Neural crest cell (in vitro differentiated cells): ENCODE measurements at regions not wholly inside any gene's neighbourhood (a gene's known extent, or its start where the extent isn't known, plus 50 kb on each side); places are given as distances from the start of the nearest gene placed in this dataset.
"Not testable (repeated sequence)": the region's sequence is repeated elsewhere in the genome, so short reads cannot be mapped to it uniquely, and the experiment has no call there.

ENCODE experiments used
- DNase-seq: peaks from one replicate; pipeline ENCODE4 v3.0.0; 2021; ENCODE audit warnings: low read depth, mixed read lengths, low spot score
- H3K27ac Mint-ChIP-seq: one replicate; pipeline ENCODE4 v1.8.0; 2021; ENCODE audit warnings: mild to moderate bottlenecking, mixed read lengths; ENCODE audit not compliant: unreplicated experiment
- H3K27me3 Mint-ChIP-seq: 2 replicates; pipeline ENCODE4 v1.8.0; 2021; ENCODE audit warnings: low read depth, mild to moderate bottlenecking, mixed read lengths
- H3K36me3 Mint-ChIP-seq: 2 replicates; pipeline ENCODE4 v1.8.0; 2021; ENCODE audit warnings: low read depth, mild to moderate bottlenecking, mixed read lengths
- H3K4me1 Mint-ChIP-seq: 2 replicates; pipeline ENCODE4 v1.8.0; 2021; ENCODE audit warnings: mixed read lengths
- H3K4me3 Mint-ChIP-seq: one replicate; pipeline ENCODE4 v1.8.0; 2021; ENCODE audit warnings: mild to moderate bottlenecking, mixed read lengths
- H3K9me3 Mint-ChIP-seq: 2 replicates; pipeline ENCODE4 v1.8.0; 2021; ENCODE audit warnings: mixed read lengths
- TF ChIP-seq, protein P1 (sequence below): fragments of 200-600 bp; sonication (generic); conservative IDR thresholded peaks from 2 replicates; pipeline ENCODE4 v1.5.0; 2021; ENCODE audit warnings: antibody characterized with exemption, mild to moderate bottlenecking

DNA sequence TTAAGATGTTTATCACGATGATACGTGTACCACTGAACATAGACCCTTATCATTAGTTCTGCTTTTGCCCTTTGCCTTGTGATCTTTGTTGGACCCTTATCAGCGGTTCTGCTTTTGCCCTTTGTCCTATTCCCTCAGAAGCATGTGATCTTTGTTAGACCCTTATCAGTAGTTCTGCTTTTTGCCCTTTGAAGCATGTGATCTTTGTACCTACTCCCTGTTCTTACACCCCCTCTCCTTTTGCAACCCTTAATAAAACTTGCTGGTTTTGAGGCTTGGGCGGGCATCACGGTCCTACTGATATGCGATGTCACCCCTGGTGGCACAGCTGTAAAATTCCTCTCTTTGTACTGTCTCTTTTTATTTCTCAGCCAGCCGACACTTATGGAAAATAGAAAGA is 117.0 kb downstream of the SDHAF3 start:
- DNase-seq, H3K4me1 Mint-ChIP-seq, H3K27ac Mint-ChIP-seq, H3K27me3 Mint-ChIP-seq, H3K36me3 Mint-ChIP-seq, H3K4me3 Mint-ChIP-seq: not testable (repeated sequence)
- peaks cover 25% of the 10 kb centered on the region for H3K9me3 Mint-ChIP-seq

DNA sequence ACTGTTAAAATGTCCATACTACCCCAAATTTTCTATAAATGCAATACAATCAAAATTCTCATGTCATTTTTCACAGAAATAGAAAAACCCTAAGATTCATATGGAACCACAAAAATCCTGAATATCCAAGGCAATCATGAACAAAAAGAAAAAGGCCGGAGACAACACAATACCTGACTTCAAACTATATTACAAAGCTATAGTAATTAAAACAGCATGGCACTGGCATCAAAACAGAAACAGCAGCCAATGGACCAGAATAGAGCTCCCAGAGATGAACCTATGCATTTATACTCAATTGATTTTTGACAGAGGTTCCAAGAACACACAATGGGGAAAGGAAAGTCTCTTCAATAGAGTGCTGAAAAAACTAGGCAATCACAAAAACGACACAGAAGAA is 128.8 kb downstream of the SDHAF3 start:
- Mint-ChIP-seq H3K4me3 (no peak overlapping the region), H3K9me3 (peaks cover 5% of the 10 kb centered on the region)

DNA sequence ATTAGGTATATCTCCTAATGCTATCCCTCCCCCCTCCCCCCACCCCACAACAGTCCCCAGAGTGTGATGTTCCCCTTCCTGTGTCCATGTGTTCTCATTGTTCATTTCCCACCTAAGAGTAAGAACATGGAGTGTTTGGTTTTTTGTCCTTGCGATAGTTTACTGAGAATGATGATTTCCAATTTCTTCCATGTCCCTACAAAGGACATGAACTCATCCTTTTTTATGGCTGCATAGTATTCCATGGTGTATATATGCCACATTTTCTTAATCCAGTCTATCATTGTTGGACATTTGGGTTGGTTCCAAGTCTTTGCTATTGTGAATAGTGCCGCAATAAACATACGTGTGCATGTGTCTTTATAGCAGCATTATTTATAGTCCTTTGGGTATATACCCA is 140.7 kb downstream of the SDHAF3 start:
- H3K27me3 Mint-ChIP-seq, H3K4me1 Mint-ChIP-seq, H3K36me3 Mint-ChIP-seq, H3K27ac Mint-ChIP-seq, H3K4me3 Mint-ChIP-seq, DNase-seq, H3K9me3 Mint-ChIP-seq: not testable (repeated sequence)

More for the DNA sequence above, 128.8 kb downstream of the SDHAF3 start:
- H3K36me3 Mint-ChIP-seq, result peaks cover 6% of the 10 kb centered on the region
- DNase-seq, result no peak
- no peak overlapping the region for H3K27ac Mint-ChIP-seq
- H3K27me3 Mint-ChIP-seq, result no peaks in the 10 kb centered on the region
- H3K4me1 Mint-ChIP-seq, result no peaks in the 10 kb centered on the region
- TF ChIP-seq, protein P1, sequence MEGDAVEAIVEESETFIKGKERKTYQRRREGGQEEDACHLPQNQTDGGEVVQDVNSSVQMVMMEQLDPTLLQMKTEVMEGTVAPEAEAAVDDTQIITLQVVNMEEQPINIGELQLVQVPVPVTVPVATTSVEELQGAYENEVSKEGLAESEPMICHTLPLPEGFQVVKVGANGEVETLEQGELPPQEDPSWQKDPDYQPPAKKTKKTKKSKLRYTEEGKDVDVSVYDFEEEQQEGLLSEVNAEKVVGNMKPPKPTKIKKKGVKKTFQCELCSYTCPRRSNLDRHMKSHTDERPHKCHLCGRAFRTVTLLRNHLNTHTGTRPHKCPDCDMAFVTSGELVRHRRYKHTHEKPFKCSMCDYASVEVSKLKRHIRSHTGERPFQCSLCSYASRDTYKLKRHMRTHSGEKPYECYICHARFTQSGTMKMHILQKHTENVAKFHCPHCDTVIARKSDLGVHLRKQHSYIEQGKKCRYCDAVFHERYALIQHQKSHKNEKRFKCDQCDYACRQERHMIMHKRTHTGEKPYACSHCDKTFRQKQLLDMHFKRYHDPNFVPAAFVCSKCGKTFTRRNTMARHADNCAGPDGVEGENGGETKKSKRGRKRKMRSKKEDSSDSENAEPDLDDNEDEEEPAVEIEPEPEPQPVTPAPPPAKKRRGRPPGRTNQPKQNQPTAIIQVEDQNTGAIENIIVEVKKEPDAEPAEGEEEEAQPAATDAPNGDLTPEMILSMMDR, result no peak

DNA sequence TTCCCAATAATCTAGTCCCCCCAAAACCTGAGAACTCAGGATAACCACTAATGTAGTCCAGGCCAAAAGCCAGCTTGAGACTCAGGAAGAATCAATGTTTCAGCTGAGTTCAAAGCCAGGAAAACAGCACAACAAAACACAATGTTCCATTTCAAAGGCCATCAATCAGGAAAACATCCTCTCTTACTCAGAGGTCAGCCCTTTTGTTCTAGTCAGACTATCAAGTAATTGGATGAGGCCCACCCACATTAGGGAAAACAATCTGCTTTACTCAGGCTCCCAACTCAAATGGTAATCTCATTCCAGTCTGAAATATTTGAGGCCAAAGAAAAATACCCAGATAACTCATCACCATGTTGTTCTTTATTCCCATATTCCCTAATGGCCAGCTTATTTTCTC is 152.2 kb downstream of the SDHAF3 start:
- H3K9me3 Mint-ChIP-seq, result no peaks in the 10 kb centered on the region

DNA sequence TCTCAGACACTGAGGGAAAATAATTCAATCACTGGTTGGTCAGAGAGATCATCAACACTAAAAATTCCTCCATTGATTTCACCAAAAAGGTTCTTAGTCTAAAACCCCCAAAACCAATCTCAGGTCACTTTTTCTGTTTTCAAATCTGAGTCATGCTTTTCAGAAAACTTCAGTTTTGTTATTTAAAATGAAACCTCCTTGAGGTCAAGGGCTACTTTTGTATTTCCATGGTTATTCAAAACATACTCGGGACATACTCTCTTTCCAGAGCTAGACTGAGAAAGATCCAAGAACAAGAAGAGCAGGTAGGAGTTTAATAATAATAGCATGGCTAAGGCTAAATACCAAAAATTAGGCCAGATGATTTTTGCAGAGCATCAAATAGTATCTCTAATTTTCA is 152.8 kb downstream of the SDHAF3 start:
- Mint-ChIP-seq H3K4me3 (no peak overlapping the region), H3K27me3 (peaks cover 14% of the 10 kb centered on the region), H3K36me3 (no peaks in the 10 kb centered on the region), H3K27ac (no peak overlapping the region), H3K9me3 (no peaks in the 10 kb centered on the region), H3K4me1 (peaks cover 7% of the 10 kb centered on the region)
- TF ChIP-seq, protein P1, result no peak
- DNase-seq, result no peak

More for the DNA sequence above, 152.2 kb downstream of the SDHAF3 start:
- TF ChIP-seq, protein P1, result no peak
- no peak overlapping the region for H3K4me3 Mint-ChIP-seq
- H3K4me1 Mint-ChIP-seq, result peaks cover 7% of the 10 kb centered on the region
- no peaks in the 10 kb centered on the region for H3K36me3 Mint-ChIP-seq
- no peak overlapping the region for H3K27ac Mint-ChIP-seq
- H3K27me3 Mint-ChIP-seq, result peaks cover 13% of the 10 kb centered on the region
- DNase-seq, result no peak

DNA sequence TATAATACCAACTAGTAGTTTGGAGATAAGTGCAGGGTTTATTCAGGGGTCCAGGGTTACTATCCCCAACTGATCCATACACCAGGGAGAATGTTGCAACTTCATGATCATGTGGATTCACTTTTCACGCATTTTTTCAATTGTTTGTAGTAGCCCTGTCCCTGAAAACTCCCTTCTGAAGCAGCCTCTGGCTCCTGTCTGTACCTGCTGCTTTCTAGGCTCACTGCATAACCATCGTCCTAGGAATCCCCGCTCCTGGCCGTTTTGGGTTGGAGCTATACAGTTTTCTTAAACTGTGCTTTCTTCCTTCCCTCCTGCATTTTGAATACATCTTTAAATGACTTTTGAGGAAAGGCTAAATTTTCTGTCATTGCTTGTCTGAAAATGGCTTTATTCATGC is 154.1 kb downstream of the SDHAF3 start:
- Mint-ChIP-seq H3K27me3 (peaks cover 16% of the 10 kb centered on the region), H3K9me3 (no peaks in the 10 kb centered on the region), H3K4me3 (no peak overlapping the region), H3K4me1 (peaks cover 7% of the 10 kb centered on the region), H3K36me3 (no peaks in the 10 kb centered on the region), H3K27ac (no peak overlapping the region)
- DNase-seq, result no peak
- TF ChIP-seq, protein P1, result no peak
